ENCODE measurements at regions not wholly inside any gene's neighbourhood (a gene's known extent, or its start where the extent isn't known, plus 50 kb on each side); places are given as distances from the start of the nearest gene placed in this dataset.

DNA sequence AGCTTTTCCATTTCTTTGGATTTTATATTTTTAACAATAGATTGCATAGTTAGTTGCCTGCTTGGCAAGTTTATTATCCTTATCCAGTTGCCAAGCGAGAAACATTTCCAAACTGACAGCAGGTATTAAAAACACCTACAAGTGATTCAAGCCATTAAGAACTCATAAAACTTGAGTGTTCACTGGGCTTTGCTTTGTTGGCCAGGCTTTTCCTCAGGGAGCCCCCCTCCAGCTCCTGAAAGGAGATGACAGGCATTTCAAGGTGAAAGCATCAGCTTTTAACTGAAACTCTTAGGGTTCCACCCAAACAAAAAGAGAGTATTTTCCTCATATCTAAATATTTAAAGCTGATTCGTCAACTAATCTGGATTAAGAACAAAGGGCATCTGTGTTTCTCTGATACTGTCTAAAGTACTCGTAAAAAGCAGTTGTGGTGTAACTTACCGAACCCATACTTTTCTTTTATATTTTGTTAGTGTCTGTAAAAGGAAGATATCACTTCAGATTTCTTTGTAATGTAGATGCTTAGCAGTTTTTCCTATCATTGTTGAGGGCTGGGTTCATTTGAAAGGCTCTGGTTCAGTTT is 363.4 kb downstream of the OTOL1 start:
- TF ChIP-seq, protein P1, sequence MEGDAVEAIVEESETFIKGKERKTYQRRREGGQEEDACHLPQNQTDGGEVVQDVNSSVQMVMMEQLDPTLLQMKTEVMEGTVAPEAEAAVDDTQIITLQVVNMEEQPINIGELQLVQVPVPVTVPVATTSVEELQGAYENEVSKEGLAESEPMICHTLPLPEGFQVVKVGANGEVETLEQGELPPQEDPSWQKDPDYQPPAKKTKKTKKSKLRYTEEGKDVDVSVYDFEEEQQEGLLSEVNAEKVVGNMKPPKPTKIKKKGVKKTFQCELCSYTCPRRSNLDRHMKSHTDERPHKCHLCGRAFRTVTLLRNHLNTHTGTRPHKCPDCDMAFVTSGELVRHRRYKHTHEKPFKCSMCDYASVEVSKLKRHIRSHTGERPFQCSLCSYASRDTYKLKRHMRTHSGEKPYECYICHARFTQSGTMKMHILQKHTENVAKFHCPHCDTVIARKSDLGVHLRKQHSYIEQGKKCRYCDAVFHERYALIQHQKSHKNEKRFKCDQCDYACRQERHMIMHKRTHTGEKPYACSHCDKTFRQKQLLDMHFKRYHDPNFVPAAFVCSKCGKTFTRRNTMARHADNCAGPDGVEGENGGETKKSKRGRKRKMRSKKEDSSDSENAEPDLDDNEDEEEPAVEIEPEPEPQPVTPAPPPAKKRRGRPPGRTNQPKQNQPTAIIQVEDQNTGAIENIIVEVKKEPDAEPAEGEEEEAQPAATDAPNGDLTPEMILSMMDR (conservative IDR thresholded peaks at IDR 0.05; ENCODE audit: low read depth, low read length) = no peak
- TF ChIP-seq EZH2 (IDR thresholded peaks at IDR 0.05; ENCODE audit: low read length, unreplicated experiment) (no peak), EZH2phosphoT487 (IDR thresholded peaks at IDR 0.05; ENCODE audit: borderline replicate concordance, low read length) (no peak)
